Mucosa of rectum (tissue), 2 donors: ENCODE measurements at regions not wholly inside any gene's neighbourhood (a gene's known extent, or its start where the extent isn't known, plus 50 kb on each side); places are given as distances from the start of the nearest gene placed in this dataset.
A peak's percentile ranks its signal among the peaks of the same experiment; 100 is the strongest.

Experiments
- H3K27ac ChIP-seq, 2 donors: one replicate each; pipeline ENCODE4 v1.7.0; 2013; ENCODE audit warnings: inconsistent platforms in 2 of 2, low read depth in 2 of 2, low read length in 2 of 2
- H3K27me3 ChIP-seq, 2 donors: one replicate each; pipeline ENCODE4 v1.7.0; 2013; ENCODE audit warnings: low read length in 2 of 2; ENCODE audit not compliant: control insufficient read depth in 2 of 2, insufficient read depth in 2 of 2
- H3K36me3 ChIP-seq, 2 donors: one replicate each; pipeline ENCODE4 v1.7.0; 2013; ENCODE audit warnings: low read length in 2 of 2; ENCODE audit not compliant: control insufficient read depth in 2 of 2, insufficient read depth in 2 of 2
- H3K4me1 ChIP-seq, 2 donors: one replicate each; pipeline ENCODE4 v1.7.0; 2013; ENCODE audit warnings: low read length in 2 of 2, mild to moderate bottlenecking in 1 of 2; ENCODE audit not compliant: control insufficient read depth in 2 of 2, insufficient read depth in 2 of 2
- H3K4me3 ChIP-seq, 2 donors: one replicate each; pipeline ENCODE4 v1.7.0; 2013; ENCODE audit warnings: low read length in 2 of 2
- H3K9ac ChIP-seq, 2 donors: one replicate each; pipeline ENCODE4 v1.7.0; 2013; ENCODE audit warnings: low read length in 2 of 2, low read depth in 1 of 2, mild to moderate bottlenecking in 1 of 2
- H3K9me3 ChIP-seq, 2 donors: one replicate each; pipeline ENCODE4 v1.7.0; 2013; ENCODE audit warnings: low read length in 2 of 2; ENCODE audit not compliant: control insufficient read depth in 2 of 2
- donor health status: healthy.
- donor health status: Normal muscosa, but diverticular disease.

GRCh38 chr2:117502121-117502520, 312.4 kb upstream of the DDX18 start:
- no peaks in the 10 kb centered on the region for H3K36me3 ChIP-seq

GRCh38 chr2:117512307-117512706, 302.2 kb upstream of the DDX18 start:
- Histone ChIP-seq H3K36me3 (no peaks in the 10 kb centered on the region), H3K4me3 (no peak overlapping the region), H3K27me3 (no peaks in the 10 kb centered on the region), H3K4me1 (no peaks in the 10 kb centered on the region), H3K9me3 (no peaks in the 10 kb centered on the region), H3K9ac (no peak overlapping the region), H3K27ac (no peak overlapping the region)

More at GRCh38 chr2:117502121-117502520, 312.4 kb upstream of the DDX18 start:
- no peak overlapping the region for H3K9ac ChIP-seq
- H3K4me1 ChIP-seq, result no peaks in the 10 kb centered on the region
- no peaks in the 10 kb centered on the region for H3K9me3 ChIP-seq
- H3K27ac ChIP-seq, result no peak overlapping the region
- no peak overlapping the region for H3K4me3 ChIP-seq
- no peaks in the 10 kb centered on the region for H3K27me3 ChIP-seq

GRCh38 chr2:117514371-117514770, 300.1 kb upstream of the DDX18 start:
- H3K9ac ChIP-seq, result no peak overlapping the region
- H3K27ac ChIP-seq, result no peak overlapping the region
- H3K9me3 ChIP-seq, result no peaks in the 10 kb centered on the region
- no peaks in the 10 kb centered on the region for H3K36me3 ChIP-seq
- no peaks in the 10 kb centered on the region for H3K4me1 ChIP-seq
- H3K4me3 ChIP-seq, result no peak overlapping the region
- no peaks in the 10 kb centered on the region for H3K27me3 ChIP-seq

- Histone ChIP-seq H3K4me1 (peaks cover 0 to 11% of the 10 kb centered on the region in 2 donors), H3K4me3 (no peak overlapping the region), H3K27me3 (no peaks in the 10 kb centered on the region), H3K9me3 (no peaks in the 10 kb centered on the region), H3K9ac (no peak overlapping the region), H3K27ac (no peak overlapping the region), H3K36me3 (no peaks in the 10 kb centered on the region)
Measured at GRCh38 chr2:117519238-117519637, 295.3 kb upstream of the DDX18 start.

GRCh38 chr2:117519721-117520120, 294.8 kb upstream of the DDX18 start:
- no peaks in the 10 kb centered on the region for H3K9me3 ChIP-seq
- H3K4me3 ChIP-seq, result no peak overlapping the region

GRCh38 chr2:117523267-117523666, 291.2 kb upstream of the DDX18 start:
- Histone ChIP-seq H3K9me3 (no peaks in the 10 kb centered on the region), H3K4me1 (peaks cover 0 to 11% of the 10 kb centered on the region in 2 donors), H3K27me3 (no peaks in the 10 kb centered on the region), H3K36me3 (no peaks in the 10 kb centered on the region), H3K27ac (peak overlapping the region; percentile 35 to 46), H3K4me3 (no peak overlapping the region), H3K9ac (no peak overlapping the region)

More at GRCh38 chr2:117519721-117520120, 294.8 kb upstream of the DDX18 start:
- no peak overlapping the region for H3K9ac ChIP-seq
- H3K27ac ChIP-seq, result no peak overlapping the region
- H3K36me3 ChIP-seq, result no peaks in the 10 kb centered on the region
- no peaks in the 10 kb centered on the region for H3K27me3 ChIP-seq
- peaks cover 0 to 11% of the 10 kb centered on the region in 2 donors for H3K4me1 ChIP-seq

- Histone ChIP-seq H3K27ac (peak overlapping the region; percentile 35 to 46), H3K9ac (no peak overlapping the region), H3K27me3 (no peaks in the 10 kb centered on the region), H3K9me3 (no peaks in the 10 kb centered on the region), H3K4me1 (peaks cover 0 to 11% of the 10 kb centered on the region in 2 donors), H3K36me3 (no peaks in the 10 kb centered on the region), H3K4me3 (no peak overlapping the region)
Measured at GRCh38 chr2:117523711-117524238, 290.7 kb upstream of the DDX18 start.

GRCh38 chr2:117536139-117536538, 278.4 kb upstream of the DDX18 start:
- no peaks in the 10 kb centered on the region for H3K36me3 ChIP-seq
- no peak overlapping the region for H3K27ac ChIP-seq
- no peaks in the 10 kb centered on the region for H3K4me1 ChIP-seq
- no peak overlapping the region for H3K9ac ChIP-seq
- no peaks in the 10 kb centered on the region for H3K27me3 ChIP-seq
- no peak overlapping the region for H3K4me3 ChIP-seq
- H3K9me3 ChIP-seq, result no peaks in the 10 kb centered on the region

GRCh38 chr2:117537032-117537431, 277.5 kb upstream of the DDX18 start:
- Histone ChIP-seq H3K4me1 (no peaks in the 10 kb centered on the region), H3K9ac (no peak overlapping the region), H3K36me3 (no peaks in the 10 kb centered on the region), H3K4me3 (no peak overlapping the region), H3K27ac (no peak overlapping the region), H3K9me3 (no peaks in the 10 kb centered on the region), H3K27me3 (no peaks in the 10 kb centered on the region)

GRCh38 chr2:117551858-117552257, 262.6 kb upstream of the DDX18 start:
- no peak overlapping the region for H3K9ac ChIP-seq
- no peaks in the 10 kb centered on the region for H3K36me3 ChIP-seq
- H3K27me3 ChIP-seq, result no peaks in the 10 kb centered on the region
- H3K9me3 ChIP-seq, result no peaks in the 10 kb centered on the region
- H3K27ac ChIP-seq, result no peak overlapping the region
- no peak overlapping the region for H3K4me3 ChIP-seq
- no peaks in the 10 kb centered on the region for H3K4me1 ChIP-seq

- Histone ChIP-seq H3K9me3 (no peaks in the 10 kb centered on the region), H3K27ac (no peak overlapping the region), H3K4me3 (no peak overlapping the region), H3K27me3 (no peaks in the 10 kb centered on the region), H3K4me1 (no peaks in the 10 kb centered on the region), H3K9ac (no peak overlapping the region), H3K36me3 (no peaks in the 10 kb centered on the region)
Measured at GRCh38 chr2:117553448-117553847, 261.0 kb upstream of the DDX18 start.
